ENCODE measurements at regions not wholly inside any gene's neighbourhood (a gene's known extent, or its start where the extent isn't known, plus 50 kb on each side); places are given as distances from the start of the nearest gene placed in this dataset.

- TF ChIP-seq CTCF (IDR thresholded peaks at IDR 0.05) (no peak), REST (IDR thresholded peaks at IDR 0.05; ENCODE audit: insufficient read depth in 1 of 2, low read depth in 2 of 2, low read length in 1 of 2) (no peak)
These were observed 295.0 kb upstream of the PITX2 start for GRCh38 chr4:110917835-110918234.
